ENCODE measurements at regions not wholly inside any gene's neighbourhood (a gene's known extent, or its start where the extent isn't known, plus 50 kb on each side); places are given as distances from the start of the nearest gene placed in this dataset.

- no peak for TF ChIP-seq MAX (IDR thresholded peaks at IDR 0.05; ENCODE audit: insufficient read depth, insufficient read length)
- TF ChIP-seq CTCF (IDR thresholded peaks at IDR 0.05; ENCODE audit: extremely low read depth in 1 of 2, insufficient read depth in 1 of 2, low read depth in 1 of 2, low read length in 2 of 2): no peak
- no peak for TF ChIP-seq POLR2A (IDR thresholded peaks at IDR 0.05; ENCODE audit: low read depth, low read length)
- TF ChIP-seq EZH2 (IDR thresholded peaks at IDR 0.05; ENCODE audit: borderline replicate concordance, low read depth, low read length, severe bottlenecking): no peak
- no peak for TF ChIP-seq FOS (IDR thresholded peaks at IDR 0.05; ENCODE audit: borderline replicate concordance, insufficient read depth, low read length)
- TF ChIP-seq POLR2AphosphoS5 (IDR thresholded peaks at IDR 0.05; ENCODE audit: insufficient read depth, low read depth, low read length): no peak
- TF ChIP-seq MYC (IDR thresholded peaks at IDR 0.05; ENCODE audit: low read depth, low read length): no peak
Observed at GRCh38 chr9:87135074-87135473, 187.8 kb upstream of the GAS1 start.

Data from endothelial cell of umbilical vein (primary cell).